Esophagus muscularis mucosa (tissue), 4 donors: ENCODE measurements at regions not wholly inside any gene's neighbourhood (a gene's known extent, or its start where the extent isn't known, plus 50 kb on each side); places are given as distances from the start of the nearest gene placed in this dataset.
"Not testable (repeated sequence)": the region's sequence is repeated elsewhere in the genome, so short reads cannot be mapped to it uniquely, and the experiment has no call there.

Source experiments
- DNase-seq: peaks from one replicate; pipeline ENCODE4 v3.0.0-alpha.2; 2017; ENCODE audit errors: extremely low spot score
- H3K27ac ChIP-seq, 4 donors: fragments of 200-600 bp; sonication (generic); replicated peaks in 1 of 4; 1 replicate in 3 of 4; 2 replicates in 1 of 4; pipeline ENCODE4 v1.5.1; 2016 to 2019; ENCODE audit warnings: mild to moderate bottlenecking in 1 of 4
- H3K27me3 ChIP-seq, 4 donors: fragments of 200-600 bp; sonication (generic); one replicate each; pipeline versions ENCODE4 v1.5.1 to v1.6.0; 2016 to 2019
- H3K36me3 ChIP-seq, 4 donors: fragments of 200-600 bp; sonication (generic); one replicate each; pipeline ENCODE4 v1.5.1; 2016 to 2019
- H3K4me1 ChIP-seq, 4 donors: fragments of 200-600 bp; sonication (generic); one replicate each; pipeline ENCODE4 v1.5.1; 2016 to 2019
- H3K4me3 ChIP-seq, 4 donors: fragments of 200-600 bp; sonication (generic); 1 replicate in 2 of 4; 2 replicates in 2 of 4; pipeline ENCODE4 v1.5.1; 2016 to 2019; ENCODE audit warnings: mild to moderate bottlenecking in 4 of 4, moderate library complexity in 1 of 4
- H3K9me3 ChIP-seq, 4 donors: fragments of 200-600 bp; sonication (generic); 1 replicate in 3 of 4; 2 replicates in 1 of 4; pipeline ENCODE4 v1.5.1; 2016 to 2019
- EP300 ChIP-seq: sonication (generic); formaldehyde crosslinking; IDR thresholded peaks from one replicate; pipeline ENCODE4 v1.6.1; 2017; ENCODE audit warnings: antibody characterized with exemption
- POLR2A ChIP-seq: fragments of 450-650 bp; IDR thresholded peaks from one replicate; pipeline ENCODE4 v1.6.1; 2017; ENCODE audit warnings: antibody characterized with exemption, moderate library complexity, mild to moderate bottlenecking, low read depth
- POLR2AphosphoS5 ChIP-seq, 2 donors: sonication (generic); formaldehyde crosslinking; IDR thresholded peaks; one replicate each; pipeline ENCODE4 v1.6.1; 2017; ENCODE audit warnings: antibody characterized with exemption in 2 of 2
- WGBS: methylation state at CpG from one replicate; pipeline ENCODE4 v1.1.5; 2018; 5-methylcytosine and 5-hydroxymethylcytosine counted together
- intact Hi-C: fragments of 100-400 bp; cut with DNase I; formaldehyde crosslinking; loops from one replicate; pipeline ENCODE4 v1.15.1; 2023
- TF ChIP-seq, protein P1 (sequence below), 3 experiments: fragments of 200-600 bp in 2 of 3; fragments of 450-650 bp in 1 of 3; sonication (generic) in 2 of 3; IDR thresholded peaks; one replicate each; pipeline ENCODE4 v1.5.1; 2017 to 2019; ENCODE audit warnings: antibody characterized with exemption in 3 of 3, mild to moderate bottlenecking in 2 of 3, moderate library complexity in 1 of 3

DNA sequence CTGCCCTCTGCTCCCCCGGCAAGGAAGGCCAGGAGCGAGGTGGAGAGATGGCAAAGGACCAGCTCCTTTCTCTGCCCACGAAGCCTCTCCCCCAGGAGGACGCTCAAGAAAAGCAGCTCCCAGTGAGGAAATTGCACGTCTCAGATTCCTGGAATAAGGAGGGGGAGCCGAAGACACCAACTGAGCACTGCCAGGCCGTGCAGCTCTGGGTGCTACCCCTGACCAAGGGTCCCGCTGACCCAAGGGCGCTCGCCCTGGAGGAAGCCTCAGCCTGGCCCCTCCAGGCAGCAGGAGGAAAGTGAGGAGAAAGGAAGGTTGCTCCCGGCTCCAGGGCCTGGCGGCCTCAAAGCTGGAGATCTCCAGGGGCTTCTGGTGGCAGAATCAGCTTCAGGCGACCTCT lies 174.1 kb upstream of the SFSWAP start:
- intact Hi-C loops: no loop called here
- Histone ChIP-seq H3K4me1 (no peaks in the 10 kb centered on the region), H3K27ac (no peak overlapping the region), H3K4me3 (no peak overlapping the region), H3K27me3 (peaks cover 0 to 18% (median 0%) of the 10 kb centered on the region in 4 donors), H3K9me3 (no peaks in the 10 kb centered on the region), H3K36me3 (no peaks in the 10 kb centered on the region)
- WGBS: 84% methylated on average over 12 of the region's 13 CpGs
- DNase-seq: no peak
- TF ChIP-seq POLR2AphosphoS5 (IDR thresholded peaks at IDR 0.05): no peak
- no peak for TF ChIP-seq POLR2A

DNA sequence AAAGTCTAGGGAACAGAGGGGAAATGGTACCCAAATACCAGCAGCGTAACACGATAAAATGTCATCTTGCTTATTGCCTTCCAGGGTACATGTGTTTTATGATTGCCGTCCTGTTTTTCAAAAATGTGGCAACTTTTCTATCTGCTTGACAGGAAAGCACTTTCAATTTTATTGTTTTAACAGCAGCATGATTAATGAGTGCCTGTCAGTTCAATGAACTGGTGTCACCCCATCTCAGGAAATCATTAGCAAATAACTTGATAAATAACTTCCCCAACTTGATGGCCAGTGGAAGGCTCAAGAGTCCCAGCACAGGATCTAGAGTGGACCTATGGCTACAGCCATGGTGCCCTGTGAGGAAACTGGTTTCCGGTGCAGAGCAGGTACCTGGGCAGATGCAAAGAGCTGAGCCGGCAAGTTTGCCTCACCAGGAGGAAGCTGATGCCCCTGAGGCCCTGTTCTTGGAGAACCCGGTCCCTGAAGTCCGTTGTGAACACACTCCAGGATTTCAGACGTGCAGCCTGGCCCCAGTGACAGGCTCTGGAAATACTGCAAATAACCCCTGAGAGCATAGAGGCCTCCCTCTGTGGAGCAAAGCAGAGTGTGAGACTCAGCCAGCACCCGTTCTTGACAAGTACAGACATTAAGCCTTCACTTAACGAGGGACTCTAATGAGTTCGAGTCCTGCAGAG lies 173.5 kb upstream of the SFSWAP start:
- no peaks in the 10 kb centered on the region for H3K9me3 ChIP-seq
- 57% methylated on average over 6 of the region's 11 CpGs for WGBS
- intact Hi-C loops: no loop called here
- H3K27ac ChIP-seq: no peak overlapping the region
- TF ChIP-seq EP300: no peak
- no peak for TF ChIP-seq POLR2A
- TF ChIP-seq, protein P1, sequence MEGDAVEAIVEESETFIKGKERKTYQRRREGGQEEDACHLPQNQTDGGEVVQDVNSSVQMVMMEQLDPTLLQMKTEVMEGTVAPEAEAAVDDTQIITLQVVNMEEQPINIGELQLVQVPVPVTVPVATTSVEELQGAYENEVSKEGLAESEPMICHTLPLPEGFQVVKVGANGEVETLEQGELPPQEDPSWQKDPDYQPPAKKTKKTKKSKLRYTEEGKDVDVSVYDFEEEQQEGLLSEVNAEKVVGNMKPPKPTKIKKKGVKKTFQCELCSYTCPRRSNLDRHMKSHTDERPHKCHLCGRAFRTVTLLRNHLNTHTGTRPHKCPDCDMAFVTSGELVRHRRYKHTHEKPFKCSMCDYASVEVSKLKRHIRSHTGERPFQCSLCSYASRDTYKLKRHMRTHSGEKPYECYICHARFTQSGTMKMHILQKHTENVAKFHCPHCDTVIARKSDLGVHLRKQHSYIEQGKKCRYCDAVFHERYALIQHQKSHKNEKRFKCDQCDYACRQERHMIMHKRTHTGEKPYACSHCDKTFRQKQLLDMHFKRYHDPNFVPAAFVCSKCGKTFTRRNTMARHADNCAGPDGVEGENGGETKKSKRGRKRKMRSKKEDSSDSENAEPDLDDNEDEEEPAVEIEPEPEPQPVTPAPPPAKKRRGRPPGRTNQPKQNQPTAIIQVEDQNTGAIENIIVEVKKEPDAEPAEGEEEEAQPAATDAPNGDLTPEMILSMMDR (IDR thresholded peaks at IDR 0.05): no peak
- TF ChIP-seq POLR2AphosphoS5 (IDR thresholded peaks at IDR 0.05): no peak
- H3K4me1 ChIP-seq: no peaks in the 10 kb centered on the region
- no peak overlapping the region for H3K4me3 ChIP-seq
- H3K36me3 ChIP-seq: no peaks in the 10 kb centered on the region
- DNase-seq: no peak
- peaks cover 0 to 12% (median 0%) of the 10 kb centered on the region in 4 donors for H3K27me3 ChIP-seq

DNA sequence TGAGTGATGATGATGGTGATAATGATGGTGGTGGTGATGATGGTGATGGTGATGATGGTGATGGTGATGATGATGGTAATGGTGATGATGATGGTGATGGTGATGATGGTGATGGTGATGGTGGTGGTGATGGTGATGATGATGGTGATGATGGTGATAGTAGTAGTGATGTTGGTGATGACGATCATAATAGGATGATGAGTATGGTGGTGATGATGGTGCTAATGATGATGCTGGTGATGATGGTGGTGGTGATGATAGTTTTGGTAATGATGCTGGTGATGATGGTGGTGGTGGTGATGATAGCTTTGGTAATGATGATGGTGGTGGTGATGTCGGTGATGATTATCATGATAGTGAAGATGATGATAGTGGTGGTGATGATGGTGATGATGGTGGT lies 171.5 kb upstream of the SFSWAP start:
- intact Hi-C loops: no loop called here
- Histone ChIP-seq H3K27me3 (peaks cover 0 to 3% (median 0%) of the 10 kb centered on the region in 4 donors), H3K4me1 (no peaks in the 10 kb centered on the region), H3K27ac (no peak overlapping the region), H3K4me3 (no peak overlapping the region), H3K36me3 (no peaks in the 10 kb centered on the region), H3K9me3 (no peaks in the 10 kb centered on the region)
- WGBS: 96% methylated on average over 2 of the region's 2 CpGs
- DNase-seq: no peak
- TF ChIP-seq POLR2AphosphoS5 (IDR thresholded peaks at IDR 0.05): no peak
- TF ChIP-seq POLR2A: no peak
- TF ChIP-seq, protein P1 (IDR thresholded peaks at IDR 0.05): no peak
- TF ChIP-seq EP300: no peak

DNA sequence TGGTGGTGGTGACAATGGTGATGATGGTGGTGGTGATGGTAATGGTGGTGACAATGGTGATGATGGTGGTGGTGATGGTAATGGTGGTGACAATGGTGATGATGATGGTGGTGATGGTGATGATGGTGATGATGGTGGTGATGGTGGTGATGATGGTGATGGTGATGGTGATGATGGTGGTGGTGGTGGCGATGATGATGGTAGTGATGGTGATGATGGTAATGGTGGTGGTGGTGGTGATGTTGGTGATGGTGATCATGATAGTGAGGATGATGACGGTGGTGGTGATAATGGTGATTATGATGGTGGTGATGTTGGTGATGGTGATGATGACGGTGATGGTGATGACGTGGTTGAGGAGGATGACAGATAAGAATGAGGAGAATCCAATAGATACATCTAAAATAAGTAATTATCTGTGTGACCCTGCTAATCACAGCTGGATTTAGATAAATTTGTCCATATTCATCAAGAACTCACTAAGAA lies 170.7 kb upstream of the SFSWAP start:
- DNase-seq: no peak
- Histone ChIP-seq H3K9me3 (peaks cover 0 to 4% (median 0%) of the 10 kb centered on the region in 4 donors), H3K27ac (no peak overlapping the region), H3K4me3 (no peak overlapping the region), H3K4me1 (no peaks in the 10 kb centered on the region), H3K27me3 (peaks cover 0 to 3% (median 0%) of the 10 kb centered on the region in 4 donors), H3K36me3 (no peaks in the 10 kb centered on the region)
- TF ChIP-seq POLR2AphosphoS5 (IDR thresholded peaks at IDR 0.05) (no peak), EP300 (no peak), POLR2A (no peak)
- TF ChIP-seq, protein P1 (IDR thresholded peaks at IDR 0.05): no peak
- intact Hi-C loops: no loop called here
- 96% methylated on average over 4 of the region's 4 CpGs for WGBS

DNA sequence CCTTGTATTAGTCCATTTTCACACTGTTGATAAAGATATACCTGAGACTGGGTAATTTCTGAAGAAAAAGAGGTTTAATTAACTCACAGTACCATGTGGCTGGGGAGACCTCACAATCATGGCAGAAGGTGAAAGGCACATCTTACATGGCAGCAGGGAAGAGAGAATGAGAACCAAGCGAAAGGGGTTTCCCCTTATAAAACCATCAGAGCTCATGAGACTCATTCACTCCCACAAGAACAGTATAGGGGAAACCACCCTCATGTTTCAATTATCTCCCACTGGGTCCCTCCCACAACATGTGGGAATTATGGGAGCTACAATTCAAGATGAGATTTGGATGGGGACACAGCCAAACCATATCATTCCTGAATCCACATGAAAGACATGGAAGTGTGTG lies 169.4 kb upstream of the SFSWAP start:
- intact Hi-C loops: not testable (repeated sequence)

More for the DNA sequence above, 169.4 kb upstream of the SFSWAP start:
- 100% methylated on average over 1 of the region's 1 CpG for WGBS
- not testable (repeated sequence) for H3K4me3 ChIP-seq, DNase-seq, H3K4me1 ChIP-seq, H3K27ac ChIP-seq, H3K36me3 ChIP-seq, H3K27me3 ChIP-seq, H3K9me3 ChIP-seq
